ENCODE measurements at regions not wholly inside any gene's neighbourhood (a gene's known extent, or its start where the extent isn't known, plus 50 kb on each side); places are given as distances from the start of the nearest gene placed in this dataset.

DNA sequence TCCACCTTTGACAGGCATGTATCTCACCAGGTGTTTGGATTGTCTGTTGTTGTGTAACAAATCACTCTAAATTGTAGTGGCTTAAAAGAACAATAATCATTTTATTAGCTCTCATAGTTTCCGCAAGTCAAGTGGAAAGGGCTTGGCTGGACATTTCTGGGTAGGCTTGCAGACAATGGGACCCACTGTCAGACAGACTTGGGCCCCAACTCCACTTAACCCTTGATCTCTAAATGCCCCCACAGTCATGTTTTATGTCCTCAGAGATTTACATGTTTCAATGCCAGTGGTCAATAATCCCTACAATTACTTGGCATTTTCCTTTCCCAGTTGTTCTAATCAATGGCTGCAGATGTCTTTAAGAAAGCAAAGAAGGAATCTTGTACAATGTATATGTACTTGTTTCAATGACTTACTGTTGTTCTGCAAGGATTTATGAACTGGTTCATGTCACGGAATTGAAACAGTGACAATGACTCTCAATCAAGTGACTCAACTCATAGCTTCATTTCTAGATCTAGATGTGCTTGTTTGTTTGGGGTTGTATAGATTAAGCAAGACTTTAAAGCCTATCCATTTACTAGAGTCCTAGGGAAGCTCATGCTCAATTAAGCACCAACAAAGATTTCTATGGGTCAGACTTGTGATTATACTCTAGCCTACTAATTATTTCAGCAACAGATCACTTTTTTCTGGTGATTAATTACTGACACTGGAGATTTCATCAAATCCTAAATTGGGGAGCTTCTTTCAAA lies 510.1 kb upstream of the NBEA start:
- Mint-ChIP-seq H3K27me3 (no peaks in the 10 kb centered on the region), H3K27ac (no peak overlapping the region), H3K36me3 (peaks cover 4% of the 10 kb centered on the region), H3K9me3 (peaks cover 10% of the 10 kb centered on the region), H3K4me3 (no peak overlapping the region), H3K4me1 (ENCODE audit: unreplicated experiment) (no peaks in the 10 kb centered on the region)
- TF ChIP-seq, protein P1, sequence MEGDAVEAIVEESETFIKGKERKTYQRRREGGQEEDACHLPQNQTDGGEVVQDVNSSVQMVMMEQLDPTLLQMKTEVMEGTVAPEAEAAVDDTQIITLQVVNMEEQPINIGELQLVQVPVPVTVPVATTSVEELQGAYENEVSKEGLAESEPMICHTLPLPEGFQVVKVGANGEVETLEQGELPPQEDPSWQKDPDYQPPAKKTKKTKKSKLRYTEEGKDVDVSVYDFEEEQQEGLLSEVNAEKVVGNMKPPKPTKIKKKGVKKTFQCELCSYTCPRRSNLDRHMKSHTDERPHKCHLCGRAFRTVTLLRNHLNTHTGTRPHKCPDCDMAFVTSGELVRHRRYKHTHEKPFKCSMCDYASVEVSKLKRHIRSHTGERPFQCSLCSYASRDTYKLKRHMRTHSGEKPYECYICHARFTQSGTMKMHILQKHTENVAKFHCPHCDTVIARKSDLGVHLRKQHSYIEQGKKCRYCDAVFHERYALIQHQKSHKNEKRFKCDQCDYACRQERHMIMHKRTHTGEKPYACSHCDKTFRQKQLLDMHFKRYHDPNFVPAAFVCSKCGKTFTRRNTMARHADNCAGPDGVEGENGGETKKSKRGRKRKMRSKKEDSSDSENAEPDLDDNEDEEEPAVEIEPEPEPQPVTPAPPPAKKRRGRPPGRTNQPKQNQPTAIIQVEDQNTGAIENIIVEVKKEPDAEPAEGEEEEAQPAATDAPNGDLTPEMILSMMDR (conservative IDR thresholded peaks at IDR 0.05): no peak
- no peak for DNase-seq (ENCODE audit: extremely low spot score, unreplicated experiment)

DNA sequence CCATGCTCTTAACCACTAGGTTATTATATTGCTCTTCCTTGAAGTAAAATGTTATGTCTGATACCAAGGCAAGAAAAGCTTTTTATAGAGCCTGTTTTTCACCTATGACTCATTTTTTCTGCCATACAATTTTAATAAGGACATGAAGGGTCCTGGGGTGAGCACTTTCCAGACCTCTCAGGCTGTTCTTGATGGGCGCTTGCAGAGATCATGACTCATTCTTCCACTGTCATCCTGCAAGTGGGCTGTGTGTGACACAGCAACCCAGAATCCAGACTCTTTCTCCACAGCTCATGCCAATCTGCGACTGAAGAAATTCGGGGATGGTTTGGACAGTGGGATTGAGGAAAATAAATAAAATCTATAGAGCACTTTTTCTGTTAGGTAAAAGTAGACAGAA lies 506.7 kb upstream of the NBEA start:
- Mint-ChIP-seq H3K9me3 (peaks cover 10% of the 10 kb centered on the region), H3K4me3 (no peak overlapping the region), H3K27me3 (no peaks in the 10 kb centered on the region), H3K4me1 (ENCODE audit: unreplicated experiment) (no peaks in the 10 kb centered on the region), H3K27ac (no peak overlapping the region), H3K36me3 (peaks cover 4% of the 10 kb centered on the region)
- DNase-seq (ENCODE audit: extremely low spot score, unreplicated experiment): no peak
- TF ChIP-seq, protein P1 (conservative IDR thresholded peaks at IDR 0.05): no peak

DNA sequence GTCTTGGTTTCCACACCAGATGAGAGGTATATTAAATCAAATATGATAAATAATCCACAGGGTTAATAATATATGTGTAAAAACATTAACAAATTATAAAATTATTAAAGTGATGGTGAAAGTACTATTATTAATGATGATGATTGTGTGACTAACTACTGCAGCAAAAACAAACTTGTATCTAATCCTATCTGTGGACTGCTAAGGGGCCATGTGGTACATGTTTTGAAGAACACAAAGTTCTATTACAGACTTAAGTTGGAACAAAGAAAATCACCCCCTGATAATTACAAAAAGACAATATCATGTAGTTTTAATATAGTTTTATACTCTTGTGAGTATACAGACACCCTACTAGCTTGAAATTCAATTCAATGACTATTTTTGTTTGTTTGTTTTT lies 504.2 kb upstream of the NBEA start:
- no peaks in the 10 kb centered on the region for H3K4me1 Mint-ChIP-seq (ENCODE audit: unreplicated experiment)
- no peak overlapping the region for H3K4me3 Mint-ChIP-seq
- TF ChIP-seq, protein P1 (conservative IDR thresholded peaks at IDR 0.05): no peak
- DNase-seq (ENCODE audit: extremely low spot score, unreplicated experiment): no peak
- H3K36me3 Mint-ChIP-seq: no peaks in the 10 kb centered on the region
- no peak overlapping the region for H3K27ac Mint-ChIP-seq
- no peaks in the 10 kb centered on the region for H3K9me3 Mint-ChIP-seq
- no peaks in the 10 kb centered on the region for H3K27me3 Mint-ChIP-seq

DNA sequence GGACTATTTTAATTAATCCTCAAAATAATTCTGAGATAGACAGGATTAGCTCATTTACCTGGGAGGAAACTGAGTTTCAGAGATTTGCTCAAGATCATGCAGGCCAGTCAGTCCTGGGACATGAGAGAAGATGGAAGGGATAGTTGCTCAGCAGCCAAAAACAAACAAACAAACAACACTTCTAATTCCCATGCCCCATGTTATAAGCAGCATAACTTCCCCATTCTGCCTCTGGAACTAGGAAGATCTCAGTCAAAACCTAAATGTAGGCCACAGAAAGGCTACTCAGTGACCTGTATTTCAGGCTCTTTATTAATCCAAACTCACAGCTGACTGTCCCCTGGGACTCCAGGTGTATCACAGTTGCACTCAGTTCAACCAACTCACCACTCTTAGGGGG lies 489.2 kb upstream of the NBEA start:
- H3K27me3 Mint-ChIP-seq: no peaks in the 10 kb centered on the region
- H3K4me1 Mint-ChIP-seq (ENCODE audit: unreplicated experiment): no peaks in the 10 kb centered on the region
- H3K36me3 Mint-ChIP-seq: no peaks in the 10 kb centered on the region
- no peak for DNase-seq (ENCODE audit: extremely low spot score, unreplicated experiment)
- TF ChIP-seq, protein P1 (conservative IDR thresholded peaks at IDR 0.05): no peak
- no peak overlapping the region for H3K4me3 Mint-ChIP-seq
- no peak overlapping the region for H3K27ac Mint-ChIP-seq
- peaks cover 4% of the 10 kb centered on the region for H3K9me3 Mint-ChIP-seq

DNA sequence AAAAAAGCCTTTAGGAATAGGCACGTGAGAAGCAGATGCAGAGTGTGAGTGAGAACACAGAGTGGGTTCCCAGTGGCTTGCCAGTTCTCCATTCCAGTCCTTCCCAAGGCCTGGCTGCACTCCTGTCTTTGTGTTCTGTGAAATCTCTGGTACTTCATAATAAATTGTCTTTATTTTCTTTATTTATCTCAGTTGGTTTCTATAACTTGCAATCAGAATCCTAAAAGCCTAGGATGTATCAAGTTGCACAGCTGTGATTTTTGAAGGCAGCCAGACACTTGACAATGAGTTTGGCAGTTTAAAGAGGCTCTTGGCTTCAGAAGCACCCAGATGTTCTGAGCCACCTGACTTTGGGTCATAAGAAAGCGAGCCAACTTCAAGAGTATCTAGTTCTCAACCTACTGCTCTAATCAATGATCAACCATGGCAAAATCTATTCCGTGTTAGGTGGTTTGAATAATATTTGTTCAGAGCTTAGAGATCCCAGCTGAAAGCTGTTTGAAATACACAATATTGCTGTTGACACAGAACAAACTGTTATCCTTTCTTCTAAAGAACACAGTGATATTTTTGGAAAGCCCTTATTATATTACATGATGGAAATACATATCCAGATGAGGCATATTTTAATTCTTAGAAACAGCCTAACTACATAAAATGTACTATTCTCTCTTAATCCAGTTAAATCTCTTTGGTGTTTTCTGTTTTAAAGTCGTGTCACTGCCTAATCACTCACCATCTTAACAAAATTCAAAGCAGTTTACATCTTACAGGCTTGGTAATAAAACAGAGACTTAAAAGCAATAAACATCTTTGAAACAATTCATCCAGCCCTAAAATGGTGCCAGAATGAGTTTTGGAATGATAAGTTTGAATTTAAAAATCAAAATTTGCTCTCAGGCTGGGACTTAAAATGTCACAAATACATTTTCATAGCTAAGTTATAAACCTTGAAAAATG lies 483.0 kb upstream of the NBEA start:
- TF ChIP-seq, protein P1 (conservative IDR thresholded peaks at IDR 0.05): no peak
- Mint-ChIP-seq H3K9me3 (peaks cover 10% of the 10 kb centered on the region), H3K4me1 (ENCODE audit: unreplicated experiment) (no peaks in the 10 kb centered on the region), H3K36me3 (no peaks in the 10 kb centered on the region), H3K27ac (no peak overlapping the region), H3K27me3 (no peaks in the 10 kb centered on the region), H3K4me3 (no peak overlapping the region)
- DNase-seq (ENCODE audit: extremely low spot score, unreplicated experiment): no peak
